ENCODE measurements at regions not wholly inside any gene's neighbourhood (a gene's known extent, or its start where the extent isn't known, plus 50 kb on each side); places are given as distances from the start of the nearest gene placed in this dataset.
"Not testable (repeated sequence)": the region's sequence is repeated elsewhere in the genome, so short reads cannot be mapped to it uniquely, and the experiment has no call there.

DNA sequence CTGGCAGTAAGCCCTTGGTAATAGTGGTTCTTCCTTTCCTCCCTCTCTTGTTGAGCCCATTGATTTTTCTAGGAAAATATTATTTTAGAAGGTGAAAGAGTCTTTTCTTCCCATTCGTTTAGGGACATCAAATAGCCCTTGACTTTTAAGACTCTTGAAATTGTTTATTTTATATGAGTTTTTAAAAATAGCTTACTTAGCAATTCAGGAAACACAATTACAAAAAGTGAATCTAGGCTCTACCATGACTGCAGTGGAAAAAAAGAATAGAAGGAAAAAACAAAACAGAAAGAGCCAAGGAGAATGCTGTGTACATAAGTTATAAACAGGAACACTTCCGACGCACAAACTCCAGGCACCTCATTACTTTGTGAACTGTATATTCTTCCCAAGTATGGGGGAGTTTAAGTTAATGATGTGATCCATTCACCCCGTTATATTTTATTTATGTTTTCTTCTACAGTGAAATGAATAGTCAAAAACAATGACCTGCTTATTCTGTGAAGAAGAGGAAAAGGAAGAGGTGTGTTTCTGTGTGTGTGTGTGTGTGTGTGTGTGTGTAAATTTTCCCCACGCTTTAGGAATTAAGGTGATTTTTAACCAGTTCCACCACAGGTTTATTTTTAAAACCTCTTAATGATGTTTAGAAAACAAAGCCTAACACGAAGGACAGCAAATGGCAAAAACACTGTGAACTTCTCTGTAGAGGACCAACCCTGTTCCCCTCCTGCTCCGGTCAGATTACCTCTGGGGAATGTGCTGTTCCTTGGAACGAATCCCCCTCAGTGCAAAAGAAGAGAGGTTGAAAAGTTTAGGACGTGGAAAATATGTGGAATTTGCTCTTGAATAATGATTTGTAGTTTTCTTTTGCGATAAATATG is 266.3 kb downstream of the KLF5 start:
- Histone ChIP-seq H3K27me3 (ENCODE audit: insufficient read depth, low read length) (no peaks in the 10 kb centered on the region), H3K36me3 (ENCODE audit: insufficient read depth, low read length) (no peaks in the 10 kb centered on the region), H3K27ac (ENCODE audit: low read depth, low read length) (no peak overlapping the region), H2AFZ (ENCODE audit: low read length, unreplicated experiment) (no peak overlapping the region), H3K4me3 (ENCODE audit: low read depth, low read length) (no peak overlapping the region), H3K4me1 (ENCODE audit: control insufficient read depth, insufficient read depth, low read length, unreplicated experiment) (peaks cover 10% of the 10 kb centered on the region), H3K79me2 (ENCODE audit: control insufficient read depth, insufficient read depth, low read length, unreplicated experiment) (no peaks in the 10 kb centered on the region)

GRCh38 chr13:73323615-73324014 is 264.8 kb downstream of the KLF5 start:
- Histone ChIP-seq H3K4me1 (ENCODE audit: control insufficient read depth, insufficient read depth, low read length, unreplicated experiment) (peaks cover 10% of the 10 kb centered on the region), H2AFZ (ENCODE audit: low read length, unreplicated experiment) (no peak overlapping the region), H3K36me3 (ENCODE audit: insufficient read depth, low read length) (no peaks in the 10 kb centered on the region), H3K27me3 (ENCODE audit: insufficient read depth, low read length) (no peaks in the 10 kb centered on the region), H3K27ac (ENCODE audit: low read depth, low read length) (no peak overlapping the region), H3K79me2 (ENCODE audit: control insufficient read depth, insufficient read depth, low read length, unreplicated experiment) (no peaks in the 10 kb centered on the region), H3K4me3 (ENCODE audit: low read depth, low read length) (no peak overlapping the region)

GRCh38 chr13:73321043-73321442 is 262.2 kb downstream of the KLF5 start:
- Histone ChIP-seq H3K4me3 (ENCODE audit: low read depth, low read length) (no peak overlapping the region), H3K4me1 (ENCODE audit: control insufficient read depth, insufficient read depth, low read length, unreplicated experiment) (peaks cover 9% of the 10 kb centered on the region), H3K79me2 (ENCODE audit: control insufficient read depth, insufficient read depth, low read length, unreplicated experiment) (no peaks in the 10 kb centered on the region), H3K27ac (ENCODE audit: low read depth, low read length) (no peak overlapping the region), H2AFZ (ENCODE audit: low read length, unreplicated experiment) (no peak overlapping the region), H3K27me3 (ENCODE audit: insufficient read depth, low read length) (no peaks in the 10 kb centered on the region), H3K36me3 (ENCODE audit: insufficient read depth, low read length) (no peaks in the 10 kb centered on the region)

- Histone ChIP-seq H3K36me3 (ENCODE audit: insufficient read depth, low read length) (no peaks in the 10 kb centered on the region), H3K4me3 (ENCODE audit: low read depth, low read length) (no peak overlapping the region), H3K79me2 (ENCODE audit: control insufficient read depth, insufficient read depth, low read length, unreplicated experiment) (no peaks in the 10 kb centered on the region), H3K27ac (ENCODE audit: low read depth, low read length) (no peak overlapping the region), H3K27me3 (ENCODE audit: insufficient read depth, low read length) (no peaks in the 10 kb centered on the region), H3K4me1 (ENCODE audit: control insufficient read depth, insufficient read depth, low read length, unreplicated experiment) (no peaks in the 10 kb centered on the region), H2AFZ (ENCODE audit: low read length, unreplicated experiment) (no peak overlapping the region)
Observed at GRCh38 chr13:73317140-73317539, 258.3 kb downstream of the KLF5 start.

GRCh38 chr13:73310366-73310765 is 251.6 kb downstream of the KLF5 start:
- Histone ChIP-seq H3K79me2 (ENCODE audit: control insufficient read depth, insufficient read depth, low read length, unreplicated experiment) (no peaks in the 10 kb centered on the region), H3K27ac (ENCODE audit: low read depth, low read length) (no peak overlapping the region), H3K27me3 (ENCODE audit: insufficient read depth, low read length) (no peaks in the 10 kb centered on the region), H3K36me3 (ENCODE audit: insufficient read depth, low read length) (no peaks in the 10 kb centered on the region), H3K4me1 (ENCODE audit: control insufficient read depth, insufficient read depth, low read length, unreplicated experiment) (no peaks in the 10 kb centered on the region), H3K4me3 (ENCODE audit: low read depth, low read length) (no peak overlapping the region), H2AFZ (ENCODE audit: low read length, unreplicated experiment) (no peak overlapping the region)

- no peaks in the 10 kb centered on the region for H3K36me3 ChIP-seq (ENCODE audit: insufficient read depth, low read length)
Observed at GRCh38 chr13:73307481-73307880, 248.7 kb downstream of the KLF5 start.

DNA sequence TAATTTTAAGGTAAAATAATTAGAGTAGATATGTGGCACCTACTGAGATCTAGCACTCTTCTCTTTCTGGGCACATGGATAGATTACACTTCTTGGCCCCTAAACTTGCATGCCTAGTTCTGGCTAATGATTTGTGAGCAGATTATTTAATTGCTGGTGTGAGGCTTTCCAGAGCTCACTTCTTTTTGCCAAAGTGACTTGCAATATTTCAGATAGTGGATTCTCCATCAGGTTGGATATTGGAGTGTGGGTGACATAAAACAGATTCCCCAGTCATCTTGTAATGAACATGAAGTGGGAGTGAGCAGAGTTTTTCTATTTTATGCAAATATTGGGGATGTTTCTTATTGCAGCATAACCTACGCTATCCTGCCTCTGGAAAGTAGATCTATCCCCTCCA is 247.9 kb downstream of the KLF5 start:
- no peak overlapping the region for H3K4me3 ChIP-seq (ENCODE audit: low read depth, low read length)
- H2AFZ ChIP-seq (ENCODE audit: low read length, unreplicated experiment): no peak overlapping the region
- H3K27ac ChIP-seq (ENCODE audit: low read depth, low read length): no peak overlapping the region
- no peaks in the 10 kb centered on the region for H3K4me1 ChIP-seq (ENCODE audit: control insufficient read depth, insufficient read depth, low read length, unreplicated experiment)
- no peaks in the 10 kb centered on the region for H3K36me3 ChIP-seq (ENCODE audit: insufficient read depth, low read length)
- H3K79me2 ChIP-seq (ENCODE audit: control insufficient read depth, insufficient read depth, low read length, unreplicated experiment): no peaks in the 10 kb centered on the region
- H3K27me3 ChIP-seq (ENCODE audit: insufficient read depth, low read length): no peaks in the 10 kb centered on the region

More at GRCh38 chr13:73307481-73307880, 248.7 kb downstream of the KLF5 start:
- H3K27me3 ChIP-seq (ENCODE audit: insufficient read depth, low read length): no peaks in the 10 kb centered on the region
- no peak overlapping the region for H3K27ac ChIP-seq (ENCODE audit: low read depth, low read length)
- H3K4me3 ChIP-seq (ENCODE audit: low read depth, low read length): no peak overlapping the region
- H3K79me2 ChIP-seq (ENCODE audit: control insufficient read depth, insufficient read depth, low read length, unreplicated experiment): no peaks in the 10 kb centered on the region
- no peaks in the 10 kb centered on the region for H3K4me1 ChIP-seq (ENCODE audit: control insufficient read depth, insufficient read depth, low read length, unreplicated experiment)
- H2AFZ ChIP-seq (ENCODE audit: low read length, unreplicated experiment): no peak overlapping the region

- Histone ChIP-seq H3K4me3 (ENCODE audit: low read depth, low read length) (no peak overlapping the region), H3K27ac (ENCODE audit: low read depth, low read length) (no peak overlapping the region), H3K27me3 (ENCODE audit: insufficient read depth, low read length) (no peaks in the 10 kb centered on the region), H2AFZ (ENCODE audit: low read length, unreplicated experiment) (no peak overlapping the region), H3K79me2 (ENCODE audit: control insufficient read depth, insufficient read depth, low read length, unreplicated experiment) (no peaks in the 10 kb centered on the region), H3K36me3 (ENCODE audit: insufficient read depth, low read length) (no peaks in the 10 kb centered on the region), H3K4me1 (ENCODE audit: control insufficient read depth, insufficient read depth, low read length, unreplicated experiment) (no peaks in the 10 kb centered on the region)
Observed at GRCh38 chr13:73304442-73304841, 245.6 kb downstream of the KLF5 start.

GRCh38 chr13:73303851-73304250 is 245.0 kb downstream of the KLF5 start:
- H3K79me2 ChIP-seq (ENCODE audit: control insufficient read depth, insufficient read depth, low read length, unreplicated experiment): no peaks in the 10 kb centered on the region
- no peak overlapping the region for H3K27ac ChIP-seq (ENCODE audit: low read depth, low read length)
- no peaks in the 10 kb centered on the region for H3K36me3 ChIP-seq (ENCODE audit: insufficient read depth, low read length)
- no peak overlapping the region for H3K4me3 ChIP-seq (ENCODE audit: low read depth, low read length)
- no peaks in the 10 kb centered on the region for H3K27me3 ChIP-seq (ENCODE audit: insufficient read depth, low read length)
- no peak overlapping the region for H2AFZ ChIP-seq (ENCODE audit: low read length, unreplicated experiment)
- no peaks in the 10 kb centered on the region for H3K4me1 ChIP-seq (ENCODE audit: control insufficient read depth, insufficient read depth, low read length, unreplicated experiment)

DNA sequence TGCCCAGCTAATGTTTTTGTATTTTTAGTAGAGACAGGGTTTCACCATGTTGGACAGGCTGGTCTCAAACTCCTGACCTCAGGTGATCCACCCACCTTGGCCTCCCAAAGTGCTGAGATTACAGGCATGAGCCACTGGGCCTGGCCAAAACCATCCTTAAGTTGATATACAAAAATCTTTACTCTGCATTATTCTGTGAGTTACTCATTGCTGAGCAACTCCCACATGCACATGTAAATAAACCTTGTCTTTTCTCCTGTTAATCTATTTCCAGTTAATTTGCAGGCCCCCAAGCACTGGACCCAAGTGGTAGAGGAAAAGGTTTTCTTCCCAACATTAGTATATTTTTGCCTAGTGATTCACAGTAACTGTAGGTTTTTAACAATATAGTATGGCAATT is 242.8 kb downstream of the KLF5 start:
- not testable (repeated sequence) for H3K4me3 ChIP-seq (ENCODE audit: low read depth, low read length); H3K4me1 ChIP-seq (ENCODE audit: control insufficient read depth, insufficient read depth, low read length, unreplicated experiment); H3K79me2 ChIP-seq (ENCODE audit: control insufficient read depth, insufficient read depth, low read length, unreplicated experiment); H2AFZ ChIP-seq (ENCODE audit: low read length, unreplicated experiment); H3K27ac ChIP-seq (ENCODE audit: low read depth, low read length); H3K27me3 ChIP-seq (ENCODE audit: insufficient read depth, low read length); H3K36me3 ChIP-seq (ENCODE audit: insufficient read depth, low read length)

DNA sequence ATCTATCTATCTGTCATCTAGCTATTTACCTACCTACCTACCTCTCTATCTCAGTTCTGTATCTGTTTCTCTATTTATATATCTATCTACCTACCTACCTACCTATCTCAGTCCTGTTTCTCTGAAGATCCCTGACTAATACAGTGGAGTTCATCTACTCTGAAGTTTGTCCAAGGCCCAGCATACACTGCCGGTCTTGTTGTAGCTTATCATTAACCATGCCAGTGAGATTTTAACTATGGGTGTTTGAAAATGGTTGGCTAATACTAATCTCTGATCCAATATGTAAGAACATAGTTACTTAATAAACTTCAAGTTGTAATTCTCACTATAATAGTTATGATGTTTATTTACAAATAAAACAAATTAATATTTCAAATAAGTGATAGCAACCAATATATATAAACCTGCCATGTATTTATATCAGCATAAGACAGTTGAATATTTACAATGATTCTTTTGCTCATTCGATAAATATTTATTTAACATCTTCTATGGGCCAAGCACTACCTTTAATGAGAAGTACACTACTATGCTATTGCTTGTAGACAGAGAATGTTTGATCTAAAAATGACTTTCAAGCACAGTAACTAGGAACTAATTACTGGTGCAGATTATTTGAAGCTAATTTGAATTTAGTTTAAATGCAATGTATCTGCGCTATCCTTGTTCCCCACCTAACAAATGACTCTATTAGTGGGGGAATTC is 242.1 kb downstream of the KLF5 start:
- no peak overlapping the region for H3K27ac ChIP-seq (ENCODE audit: low read depth, low read length)

More for the DNA sequence above, 242.1 kb downstream of the KLF5 start:
- no peak overlapping the region for H2AFZ ChIP-seq (ENCODE audit: low read length, unreplicated experiment)
- H3K36me3 ChIP-seq (ENCODE audit: insufficient read depth, low read length): no peaks in the 10 kb centered on the region
- H3K4me1 ChIP-seq (ENCODE audit: control insufficient read depth, insufficient read depth, low read length, unreplicated experiment): no peaks in the 10 kb centered on the region
- no peak overlapping the region for H3K4me3 ChIP-seq (ENCODE audit: low read depth, low read length)
- H3K79me2 ChIP-seq (ENCODE audit: control insufficient read depth, insufficient read depth, low read length, unreplicated experiment): no peaks in the 10 kb centered on the region
- H3K27me3 ChIP-seq (ENCODE audit: insufficient read depth, low read length): no peaks in the 10 kb centered on the region
